GM12878 (cell line): ENCODE measurements at regions not wholly inside any gene's neighbourhood (a gene's known extent, or its start where the extent isn't known, plus 50 kb on each side); places are given as distances from the start of the nearest gene placed in this dataset.

Experiments
- ATAC-seq: fragments of 200-7000 bp; cut with Tn5 transposase; 3 replicates; pipeline ENCODE4 v1.9.1; 2020; ENCODE audit warnings: mild to moderate bottlenecking, moderate library complexity
- BruUV-seq: library from RNA; stranded (reverse); fragments of 400-500 nt; replicated peaks from 2 replicates; lab custom pipeline; 2021; lab: Mats Ljungman, UMichigan
- CTCF ChIA-PET: fragments of 300-600 bp; sonication (Branson Sonifier 250); formaldehyde crosslinking; extraction: SDS; loops from one replicate; lab custom pipeline; 2021; ENCODE audit warnings: inconsistent platforms; lab: Yijun Ruan, JAX
- POLR2A ChIA-PET: fragments of 350-600 bp; formaldehyde crosslinking; extraction: SDS; loops from one replicate; lab custom pipeline; 2021; ENCODE audit warnings: inconsistent platforms; lab: Charles Lee
- RAD21 ChIA-PET: fragments of 300-600 bp; sonication (Branson Sonifier 250); formaldehyde crosslinking; loops from one replicate; lab custom pipeline; 2023; ENCODE audit warnings: antibody characterized with exemption; ENCODE audit not compliant: unreplicated experiment; lab: Charles Lee
- SMC1A ChIA-PET: fragments of 300-600 bp; sonication (Branson Sonifier 250); formaldehyde crosslinking; loops from one replicate; lab custom pipeline; 2023; ENCODE audit not compliant: unreplicated experiment, uncharacterized antibody; lab: Charles Lee
- DNase-seq: peaks from one replicate; pipeline ENCODE4 v3.0.0-alpha.2; 2011; ENCODE audit warnings: low read depth, low spot score
- FAIRE-seq: peaks from 3 replicates; lab custom pipeline; 2011; peaks lifted over from hg19 to GRCh38; lab: Jason Lieb, UNC
- H2AFZ ChIP-seq: 2 replicates; pipeline ENCODE4 v1.6.0; 2011; ENCODE audit warnings: low read depth, low read length, control low read depth; ENCODE audit not compliant: control insufficient read depth
- H3K27ac ChIP-seq: 2 replicates; pipeline ENCODE4 v1.5.1; 2011; ENCODE audit warnings: control low read depth; ENCODE audit not compliant: control insufficient read depth, insufficient read depth
- H3K27me3 ChIP-seq, 2 experiments: replicated peaks in 1 of 2; 2 replicates each; pipeline versions ENCODE4 v1.6.0 to v1.6.1; 2011; ENCODE audit warnings: low read length in 1 of 2; ENCODE audit not compliant: control insufficient read depth in 2 of 2, insufficient read depth in 2 of 2
- H3K36me3 ChIP-seq, 2 experiments: 2 replicates each; pipeline ENCODE4 v1.5.1; 2011; ENCODE audit warnings: low read length in 1 of 2; ENCODE audit not compliant: control insufficient read depth in 2 of 2, insufficient read depth in 2 of 2
- H3K4me1 ChIP-seq: 2 replicates; pipeline ENCODE4 v1.6.1; 2011; ENCODE audit warnings: mild to moderate bottlenecking, low read length, moderate library complexity, mixed read lengths; ENCODE audit not compliant: control insufficient read depth, insufficient read depth
- H3K4me2 ChIP-seq: 2 replicates; pipeline ENCODE4 v1.6.0; 2011; ENCODE audit warnings: control low read depth; ENCODE audit not compliant: control insufficient read depth, insufficient read depth
- H3K4me3 ChIP-seq: fragments of 200-600 bp; sonication (generic); 2 replicates; pipeline ENCODE4 v1.5.1; 2016
- H3K79me2 ChIP-seq: 2 replicates; pipeline ENCODE4 v1.6.0; 2011; ENCODE audit warnings: low read length; ENCODE audit not compliant: control insufficient read depth, insufficient read depth
- H3K9ac ChIP-seq: 2 replicates; pipeline ENCODE4 v1.8.0; 2011; ENCODE audit warnings: low read length, control low read depth, mixed read lengths; ENCODE audit not compliant: control insufficient read depth, insufficient read depth
- H3K9me3 ChIP-seq: replicated peaks from 3 replicates; pipeline ENCODE4 v1.5.1; 2011; ENCODE audit warnings: mild to moderate bottlenecking, low read length; ENCODE audit not compliant: control insufficient read depth, insufficient read depth
- H4K20me1 ChIP-seq: 2 replicates; pipeline ENCODE4 v1.6.0; 2011; ENCODE audit not compliant: control insufficient read depth, insufficient read depth
- CBX5 ChIP-seq: sonication (generic); IDR thresholded peaks from 2 replicates; pipeline ENCODE4 v1.6.1; 2016; ENCODE audit warnings: low read depth, moderate library complexity, mild to moderate bottlenecking, inconsistent platforms
- ELK1 ChIP-seq: IDR thresholded peaks from 2 replicates; pipeline ENCODE4 v1.6.1; 2012; ENCODE audit warnings: low read depth, low read length, improper control_type of control experiment
- EP300 ChIP-seq, 2 experiments: fragments of 150-350 bp in 1 of 2; IDR thresholded peaks; 2 replicates each; pipeline ENCODE4 v1.6.1; 2011 to 2012; ENCODE audit warnings: low read depth in 2 of 2, low read length in 2 of 2, borderline replicate concordance in 1 of 2, improper control_type of control experiment in 1 of 2, inconsistent platforms in 1 of 2; ENCODE audit not compliant: control insufficient read depth in 1 of 2
- HSF1 ChIP-seq: fragments of 150-350 bp; IDR thresholded peaks from 2 replicates; pipeline ENCODE4 v1.6.1; 2014; ENCODE audit warnings: mild to moderate bottlenecking, low read depth, low read length
- IRF4 ChIP-seq: IDR thresholded peaks from 2 replicates; pipeline ENCODE4 v1.6.1; 2011; ENCODE audit warnings: low read depth, low read length
- PKNOX1 ChIP-seq: fragments of 450-650 bp; IDR thresholded peaks from 2 replicates; pipeline ENCODE4 v1.6.1; 2016; ENCODE audit warnings: mild to moderate bottlenecking
- POU2F2 ChIP-seq: IDR thresholded peaks from 3 replicates; pipeline ENCODE4 v1.6.1; 2011; ENCODE audit warnings: low read depth, mild to moderate bottlenecking, low read length, borderline replicate concordance
- RB1 ChIP-seq: fragments of 450-650 bp; formaldehyde crosslinking; IDR thresholded peaks from 2 replicates; pipeline ENCODE4 v1.6.1; 2017; ENCODE audit warnings: mild to moderate bottlenecking, borderline replicate concordance
- SMC3 ChIP-seq: IDR thresholded peaks from 2 replicates; pipeline ENCODE4 v1.6.1; 2011; ENCODE audit warnings: low read length, improper control_type of control experiment, borderline replicate concordance
- USF1 ChIP-seq: IDR thresholded peaks from 2 replicates; pipeline ENCODE4 v1.6.1; 2011; ENCODE audit warnings: borderline replicate concordance, low read depth, mild to moderate bottlenecking, moderate library complexity, mixed read lengths, low read length; ENCODE audit not compliant: insufficient read depth; ENCODE audit errors: extremely low read length
- USF2 ChIP-seq: IDR thresholded peaks from 2 replicates; pipeline ENCODE4 v1.6.1; 2011; ENCODE audit warnings: low read depth, low read length, improper control_type of control experiment, borderline replicate concordance
- WGBS: methylation state at CpG from one replicate; pipeline ENCODE4 v1.1.6; 2016; ENCODE audit warnings: low lambda C conversion rate; ENCODE audit not compliant: insufficient replicate concordance, insufficient coverage; ENCODE audit errors: missing lambda C conversion rate; 5-methylcytosine and 5-hydroxymethylcytosine counted together
- in situ Hi-C: fragments of 300-500 bp; cut with MboI; formaldehyde crosslinking; loops from 9 replicates; pipeline ENCODE4 v1.14.3; 2018; ENCODE audit warnings: mixed read lengths
- intact Hi-C: fragments of 100-400 bp; cut with micrococcal nuclease; formaldehyde crosslinking; loops from one replicate; pipeline ENCODE4 v1.14.2; 2022; ENCODE audit not compliant: unreplicated experiment

GRCh38 chr16:66070140-66070917 lies 296.2 kb upstream of the CDH5 start (continued):
- TF ChIP-seq PKNOX1 = no peak
- no peak for TF ChIP-seq ELK1
- TF ChIP-seq CBX5 = no peak

- ATAC-seq (no peak), FAIRE-seq (no peak), DNase-seq (no peak)
- TF ChIP-seq EP300 (IDR thresholded peaks at IDR 0.05; ENCODE audit: borderline replicate concordance in 1 of 2, control insufficient read depth in 1 of 2, low read depth in 2 of 2, low read length in 2 of 2) (no peak), POU2F2 (no peak), IRF4 (no peak), RB1 (no peak), HSF1 (no peak), PKNOX1 (no peak), USF2 (no peak), SMC3 (no peak), USF1 (no peak)
- ChIA-PET SMC1A (no interaction called here), POLR2A (no interaction called here), CTCF (no interaction called here), RAD21 (no interaction called here)
- Histone ChIP-seq H3K4me2 (no peak overlapping the region), H3K4me3 (no peak overlapping the region), H3K27me3 (peaks cover 0 to 3% of the 10 kb centered on the region in 2 experiments; a peak in 2 of 4 replicates), H3K79me2 (no peaks in the 10 kb centered on the region), H3K9ac (no peak overlapping the region), H2AFZ (no peak overlapping the region), H3K4me1 (no peaks in the 10 kb centered on the region), H3K9me3 (no peaks in the 10 kb centered on the region), H3K36me3 (no peaks in the 10 kb centered on the region), H4K20me1 (no peaks in the 10 kb centered on the region), H3K27ac (no peak overlapping the region)
- no TSS peak for BruUV-seq
- intact Hi-C loops = no loop called here
- 42% methylated on average over 3 of the region's 3 CpGs for WGBS
- in situ Hi-C loops = no loop called here
These were observed 296.9 kb upstream of the CDH5 start for GRCh38 chr16:66069587-66069986.
